ENCODE measurements at regions not wholly inside any gene's neighbourhood (a gene's known extent, or its start where the extent isn't known, plus 50 kb on each side); places are given as distances from the start of the nearest gene placed in this dataset.
"Not testable (repeated sequence)": the region's sequence is repeated elsewhere in the genome, so short reads cannot be mapped to it uniquely, and the experiment has no call there.

- peaks cover 26% of the 10 kb centered on the region for H3K4me1 ChIP-seq (ENCODE audit: control insufficient read depth, insufficient read depth, low read length, poor library complexity, severe bottlenecking)
- no peak overlapping the region for H3K4me3 ChIP-seq (ENCODE audit: extremely low read depth, insufficient read depth, low read length, poor library complexity, severe bottlenecking)
- peaks cover 4% of the 10 kb centered on the region for H3K36me3 ChIP-seq (ENCODE audit: control insufficient read depth, insufficient read depth, low read length)
- 96 to 97% methylated on average over 3 of the region's 4 CpGs for WGBS, 2 experiments (ENCODE audit: insufficient coverage in 2 of 2)
- no peaks in the 10 kb centered on the region for H3K9me3 ChIP-seq (ENCODE audit: control insufficient read depth, low read length)
- H3K27ac ChIP-seq (ENCODE audit: low read depth, low read length, severe bottlenecking): no peak overlapping the region
These were observed 162.9 kb downstream of the SOX4 start for GRCh38 chr6:21756487-21756886.

- peaks cover 12% of the 10 kb centered on the region for H3K36me3 ChIP-seq (ENCODE audit: control insufficient read depth, insufficient read depth, low read length)
- H3K4me1 ChIP-seq (ENCODE audit: control insufficient read depth, insufficient read depth, low read length, poor library complexity, severe bottlenecking): peaks cover 20% of the 10 kb centered on the region
- 93 to 94% methylated on average over 10 of the region's 10 CpGs for WGBS, 2 experiments (ENCODE audit: insufficient coverage in 2 of 2)
- not testable (repeated sequence) for H3K27ac ChIP-seq (ENCODE audit: low read depth, low read length, severe bottlenecking); H3K4me3 ChIP-seq (ENCODE audit: extremely low read depth, insufficient read depth, low read length, poor library complexity, severe bottlenecking); H3K9me3 ChIP-seq (ENCODE audit: control insufficient read depth, low read length)
These were observed 163.8 kb downstream of the SOX4 start for GRCh38 chr6:21757392-21757791.

DNA sequence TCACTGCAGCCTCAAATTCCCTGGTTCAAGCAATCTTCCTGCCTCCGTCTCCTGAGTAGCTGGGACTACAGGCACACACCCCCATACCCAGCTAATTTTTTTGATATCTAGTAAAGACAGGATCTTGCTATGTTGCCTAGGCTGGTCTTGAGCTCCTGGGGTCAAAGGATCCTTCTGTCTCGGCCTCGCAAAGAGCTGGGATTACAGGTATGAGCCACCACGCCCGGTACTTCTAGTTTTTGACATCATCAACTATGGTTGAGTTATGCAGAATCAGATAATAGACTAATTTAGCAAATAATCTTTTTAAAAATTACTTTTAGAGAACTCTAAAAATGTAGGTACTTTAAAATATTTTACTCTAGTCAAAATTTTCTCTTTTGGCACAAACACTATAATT is 166.2 kb downstream of the SOX4 start:
- WGBS, 2 experiments (ENCODE audit: insufficient coverage in 2 of 2): 100% methylated on average over 1 to 2 of the region's 5 CpGs
- H3K9me3 ChIP-seq (ENCODE audit: control insufficient read depth, low read length): no peaks in the 10 kb centered on the region
- H3K4me1 ChIP-seq (ENCODE audit: control insufficient read depth, insufficient read depth, low read length, poor library complexity, severe bottlenecking): peaks cover under 1% of the 10 kb centered on the region
- H3K36me3 ChIP-seq (ENCODE audit: control insufficient read depth, insufficient read depth, low read length): peaks cover 17% of the 10 kb centered on the region
- H3K27ac ChIP-seq (ENCODE audit: low read depth, low read length, severe bottlenecking): no peak overlapping the region
- H3K4me3 ChIP-seq (ENCODE audit: extremely low read depth, insufficient read depth, low read length, poor library complexity, severe bottlenecking): no peak overlapping the region

GRCh38 chr6:21761053-21761730 is 167.6 kb downstream of the SOX4 start:
- peaks cover 17% of the 10 kb centered on the region for H3K36me3 ChIP-seq (ENCODE audit: control insufficient read depth, insufficient read depth, low read length)
- not testable (repeated sequence) for H3K9me3 ChIP-seq (ENCODE audit: control insufficient read depth, low read length); H3K27ac ChIP-seq (ENCODE audit: low read depth, low read length, severe bottlenecking); H3K4me1 ChIP-seq (ENCODE audit: control insufficient read depth, insufficient read depth, low read length, poor library complexity, severe bottlenecking); H3K4me3 ChIP-seq (ENCODE audit: extremely low read depth, insufficient read depth, low read length, poor library complexity, severe bottlenecking)
- WGBS, 2 experiments (ENCODE audit: insufficient coverage in 2 of 2): 93% methylated on average over 34 to 38 of the region's 41 CpGs

- no peak overlapping the region for H3K4me3 ChIP-seq (ENCODE audit: extremely low read depth, insufficient read depth, low read length, poor library complexity, severe bottlenecking)
- no peak overlapping the region for H3K27ac ChIP-seq (ENCODE audit: low read depth, low read length, severe bottlenecking)
- H3K4me1 ChIP-seq (ENCODE audit: control insufficient read depth, insufficient read depth, low read length, poor library complexity, severe bottlenecking): peaks cover 11% of the 10 kb centered on the region
- peaks cover 17% of the 10 kb centered on the region for H3K36me3 ChIP-seq (ENCODE audit: control insufficient read depth, insufficient read depth, low read length)
- no peaks in the 10 kb centered on the region for H3K9me3 ChIP-seq (ENCODE audit: control insufficient read depth, low read length)
- 80 to 100% methylated on average over 1 of the region's 2 CpGs for WGBS, 2 experiments (ENCODE audit: insufficient coverage in 2 of 2)
These were observed 171.4 kb downstream of the SOX4 start for GRCh38 chr6:21764989-21765388.

DNA sequence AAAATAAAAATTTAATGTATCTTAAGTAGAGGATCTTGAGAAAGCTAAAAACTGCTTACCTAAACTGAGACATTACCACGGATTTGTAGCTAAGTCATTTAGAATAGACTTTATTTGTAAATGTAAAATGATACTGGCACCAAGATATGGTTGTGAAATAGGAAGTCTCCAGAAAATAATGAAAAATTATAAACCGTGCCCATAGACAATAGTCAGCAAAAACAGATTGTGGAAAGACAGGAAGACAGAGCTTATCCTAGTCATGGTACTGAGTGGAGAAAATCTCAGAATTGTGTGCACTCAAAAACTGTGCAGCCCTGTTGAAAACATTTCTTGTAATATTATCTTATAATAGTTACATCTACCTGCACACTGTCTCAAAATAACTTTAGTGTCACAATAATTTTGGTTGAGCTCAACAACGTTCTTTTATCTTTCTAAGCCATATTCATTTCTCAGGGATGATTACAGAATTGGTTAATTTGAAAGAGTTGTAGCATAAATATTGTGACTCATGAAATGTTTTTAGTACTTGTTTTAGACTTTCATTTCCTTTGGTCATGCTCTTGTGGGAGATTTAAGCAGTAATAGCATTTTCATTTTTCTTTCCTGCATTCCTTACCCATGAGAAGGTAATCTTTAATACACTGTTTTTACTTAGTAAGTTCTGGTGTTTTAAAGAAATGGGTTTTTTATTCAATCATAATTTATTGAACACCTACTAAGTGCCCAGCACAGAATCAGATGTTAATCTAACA is 174.5 kb downstream of the SOX4 start:
- Histone ChIP-seq H3K9me3 (ENCODE audit: control insufficient read depth, low read length) (no peaks in the 10 kb centered on the region), H3K27ac (ENCODE audit: low read depth, low read length, severe bottlenecking) (no peak overlapping the region), H3K36me3 (ENCODE audit: control insufficient read depth, insufficient read depth, low read length) (no peaks in the 10 kb centered on the region), H3K4me1 (ENCODE audit: control insufficient read depth, insufficient read depth, low read length, poor library complexity, severe bottlenecking) (peaks cover 32% of the 10 kb centered on the region), H3K4me3 (ENCODE audit: extremely low read depth, insufficient read depth, low read length, poor library complexity, severe bottlenecking) (no peak overlapping the region)
- WGBS, 2 experiments (ENCODE audit: insufficient coverage in 2 of 2): 80% methylated on average over 1 of the region's 3 CpGs; no CpG with 5 or more reads in 1 of the 2 experiments

GRCh38 chr6:21769405-21769861 is 175.9 kb downstream of the SOX4 start:
- peak overlapping the region; percentile 90 for H3K27ac ChIP-seq (ENCODE audit: low read depth, low read length, severe bottlenecking)
- no peak overlapping the region for H3K4me3 ChIP-seq (ENCODE audit: extremely low read depth, insufficient read depth, low read length, poor library complexity, severe bottlenecking)
- peaks cover 39% of the 10 kb centered on the region for H3K4me1 ChIP-seq (ENCODE audit: control insufficient read depth, insufficient read depth, low read length, poor library complexity, severe bottlenecking)
- 50% methylated on average over 1 of the region's 2 CpGs; no CpG with 5 or more reads in 1 of the 2 experiments for WGBS, 2 experiments (ENCODE audit: insufficient coverage in 2 of 2)
- no peaks in the 10 kb centered on the region for H3K36me3 ChIP-seq (ENCODE audit: control insufficient read depth, insufficient read depth, low read length)
- H3K9me3 ChIP-seq (ENCODE audit: control insufficient read depth, low read length): no peaks in the 10 kb centered on the region

DNA sequence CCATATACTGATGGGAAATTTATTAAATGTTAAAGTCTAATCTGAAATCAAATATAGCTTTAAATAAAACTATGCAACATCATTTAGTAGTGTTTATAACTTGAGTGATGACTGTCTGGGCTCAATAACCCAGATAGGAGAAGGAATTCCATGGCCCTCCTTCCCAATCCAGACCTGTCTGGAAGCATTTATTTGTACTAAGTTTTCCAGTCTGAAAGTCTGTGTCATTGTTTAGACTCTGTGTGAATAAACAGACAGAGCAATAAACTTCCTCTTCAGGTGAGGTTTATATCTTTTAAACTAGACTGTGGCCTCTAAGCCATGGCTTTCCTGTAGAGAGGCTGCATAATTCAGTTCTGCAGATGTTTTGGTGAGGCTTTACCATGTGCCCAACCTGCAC is 176.4 kb downstream of the SOX4 start:
- no peak overlapping the region for H3K4me3 ChIP-seq (ENCODE audit: extremely low read depth, insufficient read depth, low read length, poor library complexity, severe bottlenecking)
- peak overlapping the region; percentile 90 for H3K27ac ChIP-seq (ENCODE audit: low read depth, low read length, severe bottlenecking)
- peaks cover 39% of the 10 kb centered on the region for H3K4me1 ChIP-seq (ENCODE audit: control insufficient read depth, insufficient read depth, low read length, poor library complexity, severe bottlenecking)
- no peaks in the 10 kb centered on the region for H3K36me3 ChIP-seq (ENCODE audit: control insufficient read depth, insufficient read depth, low read length)
- no peaks in the 10 kb centered on the region for H3K9me3 ChIP-seq (ENCODE audit: control insufficient read depth, low read length)

- 31 to 36% methylated on average over 3 of the region's 4 CpGs for WGBS, 2 experiments (ENCODE audit: insufficient coverage in 2 of 2)
- peak overlapping the region; percentile 52 for H3K27ac ChIP-seq (ENCODE audit: low read depth, low read length, severe bottlenecking)
- H3K4me1 ChIP-seq (ENCODE audit: control insufficient read depth, insufficient read depth, low read length, poor library complexity, severe bottlenecking): peaks cover 39% of the 10 kb centered on the region
- no peaks in the 10 kb centered on the region for H3K9me3 ChIP-seq (ENCODE audit: control insufficient read depth, low read length)
- H3K36me3 ChIP-seq (ENCODE audit: control insufficient read depth, insufficient read depth, low read length): no peaks in the 10 kb centered on the region
- H3K4me3 ChIP-seq (ENCODE audit: extremely low read depth, insufficient read depth, low read length, poor library complexity, severe bottlenecking): no peak overlapping the region
These were observed 178.2 kb downstream of the SOX4 start for GRCh38 chr6:21771626-21772320.

- Histone ChIP-seq H3K4me3 (ENCODE audit: extremely low read depth, insufficient read depth, low read length, poor library complexity, severe bottlenecking) (no peak overlapping the region), H3K9me3 (ENCODE audit: control insufficient read depth, low read length) (no peaks in the 10 kb centered on the region), H3K4me1 (ENCODE audit: control insufficient read depth, insufficient read depth, low read length, poor library complexity, severe bottlenecking) (peaks cover 39% of the 10 kb centered on the region), H3K36me3 (ENCODE audit: control insufficient read depth, insufficient read depth, low read length) (no peaks in the 10 kb centered on the region), H3K27ac (ENCODE audit: low read depth, low read length, severe bottlenecking) (no peak overlapping the region)
These were observed 178.9 kb downstream of the SOX4 start for GRCh38 chr6:21772477-21772876.

Data from mesodermal cell (in vitro differentiated cells).